Esophagus squamous epithelium (tissue), 4 donors: ENCODE measurements at regions not wholly inside any gene's neighbourhood (a gene's known extent, or its start where the extent isn't known, plus 50 kb on each side); places are given as distances from the start of the nearest gene placed in this dataset.

ENCODE experiments used
- CTCF ChIP-seq, 6 experiments: fragments of 450-650 bp in 4 of 6; fragments of 200-600 bp in 2 of 6; sonication (generic) in 2 of 6; IDR thresholded peaks; one replicate each; pipeline ENCODE4 v1.5.1; 2016 to 2019; ENCODE audit warnings: antibody characterized with exemption in 6 of 6, mild to moderate bottlenecking in 4 of 6, moderate library complexity in 4 of 6
- POLR2A ChIP-seq, 4 donors: fragments of 450-650 bp; IDR thresholded peaks; one replicate each; pipeline ENCODE4 v1.6.1; 2017; ENCODE audit warnings: antibody characterized with exemption in 4 of 4, mild to moderate bottlenecking in 4 of 4, moderate library complexity in 3 of 4

- TF ChIP-seq CTCF (IDR thresholded peaks at IDR 0.05) = no peak
- TF ChIP-seq POLR2A (IDR thresholded peaks at IDR 0.05) = no peak
These were observed 104.0 kb upstream of the IGLL5 start for GRCh38 chr22:22783575-22783974.
